ENCODE measurements at regions not wholly inside any gene's neighbourhood (a gene's known extent, or its start where the extent isn't known, plus 50 kb on each side); places are given as distances from the start of the nearest gene placed in this dataset.
A peak's percentile ranks its signal among the peaks of the same experiment; 100 is the strongest.

DNA sequence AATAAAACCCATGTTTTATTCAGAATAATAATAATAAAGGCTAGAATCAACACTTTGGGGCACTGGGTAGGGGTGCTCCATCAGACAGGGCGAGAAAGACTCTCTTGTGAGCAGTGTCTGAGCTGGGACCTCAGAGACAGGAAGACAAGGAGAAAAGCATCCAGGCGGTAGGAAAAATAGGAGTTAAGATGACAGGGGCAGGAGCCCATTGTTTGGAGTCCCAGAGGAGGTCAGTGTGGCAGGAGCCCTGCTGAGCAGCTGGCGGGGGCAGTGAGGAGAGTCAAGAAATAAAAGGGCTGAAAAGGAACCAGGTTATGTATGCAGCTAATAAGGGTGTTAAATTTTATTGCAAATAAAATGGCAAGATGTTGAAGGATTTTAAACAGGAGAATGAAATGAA, 457.4 kb downstream of the FBXO15 start:
- peaks cover 4% of the 10 kb centered on the region for H3K27me3 ChIP-seq
- no peaks in the 10 kb centered on the region for H4K20me1 ChIP-seq (ENCODE audit: insufficient read depth, poor library complexity, severe bottlenecking)
- TF ChIP-seq, protein P1, sequence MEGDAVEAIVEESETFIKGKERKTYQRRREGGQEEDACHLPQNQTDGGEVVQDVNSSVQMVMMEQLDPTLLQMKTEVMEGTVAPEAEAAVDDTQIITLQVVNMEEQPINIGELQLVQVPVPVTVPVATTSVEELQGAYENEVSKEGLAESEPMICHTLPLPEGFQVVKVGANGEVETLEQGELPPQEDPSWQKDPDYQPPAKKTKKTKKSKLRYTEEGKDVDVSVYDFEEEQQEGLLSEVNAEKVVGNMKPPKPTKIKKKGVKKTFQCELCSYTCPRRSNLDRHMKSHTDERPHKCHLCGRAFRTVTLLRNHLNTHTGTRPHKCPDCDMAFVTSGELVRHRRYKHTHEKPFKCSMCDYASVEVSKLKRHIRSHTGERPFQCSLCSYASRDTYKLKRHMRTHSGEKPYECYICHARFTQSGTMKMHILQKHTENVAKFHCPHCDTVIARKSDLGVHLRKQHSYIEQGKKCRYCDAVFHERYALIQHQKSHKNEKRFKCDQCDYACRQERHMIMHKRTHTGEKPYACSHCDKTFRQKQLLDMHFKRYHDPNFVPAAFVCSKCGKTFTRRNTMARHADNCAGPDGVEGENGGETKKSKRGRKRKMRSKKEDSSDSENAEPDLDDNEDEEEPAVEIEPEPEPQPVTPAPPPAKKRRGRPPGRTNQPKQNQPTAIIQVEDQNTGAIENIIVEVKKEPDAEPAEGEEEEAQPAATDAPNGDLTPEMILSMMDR (IDR thresholded peaks at IDR 0.05; ENCODE audit: poor library complexity): no peak
- no peak for TF ChIP-seq EZH2 (IDR thresholded peaks at IDR 0.05; ENCODE audit: borderline replicate concordance)
- TF ChIP-seq EZH2phosphoT487 (IDR thresholded peaks at IDR 0.05; ENCODE audit: low read depth, severe bottlenecking, unreplicated experiment): no peak
- H2AFZ ChIP-seq: no peak overlapping the region
- DNase-seq (ENCODE audit: low spot score): no peak
- no peaks in the 10 kb centered on the region for H3K9me2 ChIP-seq (replicated peaks; ENCODE audit: insufficient read depth)
- no peaks in the 10 kb centered on the region for H3K9me3 ChIP-seq (ENCODE audit: low read depth)
- H3K4me2 ChIP-seq: no peak overlapping the region
- no peak overlapping the region for H3K27ac ChIP-seq
- no peak overlapping the region for H3K4me3 ChIP-seq
- H3K4me1 ChIP-seq (ENCODE audit: insufficient read depth): no peaks in the 10 kb centered on the region
- 50% methylated on average over 3 of the region's 3 CpGs for WGBS (ENCODE audit: low lambda C conversion rate, missing lambda C conversion rate)
- H3K79me2 ChIP-seq: no peaks in the 10 kb centered on the region
- H3K36me3 ChIP-seq (replicated peaks; ENCODE audit: insufficient read depth, low read depth): no peaks in the 10 kb centered on the region

DNA sequence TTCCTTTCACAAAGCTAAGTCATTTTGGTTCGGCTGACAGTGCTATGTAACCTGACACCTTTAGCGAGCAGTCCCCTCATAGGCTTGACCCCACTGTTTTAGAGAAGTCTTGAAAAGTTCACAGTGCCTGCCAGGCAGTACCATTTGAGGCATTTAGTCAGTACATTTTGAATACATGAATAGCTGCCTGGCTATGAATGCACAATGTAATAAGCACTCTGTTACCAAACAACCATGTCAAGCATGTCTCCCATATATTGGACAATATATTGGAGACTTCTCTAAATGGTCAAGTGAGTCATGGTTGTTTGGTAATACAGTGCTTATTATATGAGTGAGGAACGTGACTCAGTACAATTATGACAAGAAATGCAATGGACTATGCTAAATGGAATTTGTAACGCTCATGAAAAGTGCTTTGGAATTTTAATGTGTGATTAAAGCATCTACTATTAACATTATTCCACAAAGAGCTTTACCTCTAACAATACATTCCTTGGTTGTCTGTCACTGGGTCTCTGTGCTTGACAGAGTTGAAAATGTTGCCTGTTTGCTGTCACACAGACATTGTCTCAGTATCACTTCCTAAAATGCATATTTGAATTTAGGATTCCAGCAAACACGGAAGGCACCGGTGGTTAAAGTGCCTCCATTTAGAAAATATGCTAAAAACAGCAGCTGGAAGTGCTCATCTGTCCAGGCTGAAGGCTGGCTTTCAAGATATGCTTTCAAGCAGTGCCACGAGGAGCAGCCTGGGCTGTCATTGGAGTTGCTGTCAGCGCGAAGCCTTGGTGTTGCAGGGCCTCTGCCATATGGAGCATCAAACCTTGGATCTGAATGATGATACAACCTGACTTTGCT, 458.6 kb downstream of the FBXO15 start:
- Histone ChIP-seq H3K36me3 (replicated peaks; ENCODE audit: insufficient read depth, low read depth) (no peaks in the 10 kb centered on the region), H3K9me2 (replicated peaks; ENCODE audit: insufficient read depth) (no peaks in the 10 kb centered on the region), H3K4me2 (no peak overlapping the region), H4K20me1 (ENCODE audit: insufficient read depth, poor library complexity, severe bottlenecking) (no peaks in the 10 kb centered on the region), H3K27ac (no peak overlapping the region), H3K9me3 (ENCODE audit: low read depth) (no peaks in the 10 kb centered on the region), H3K4me3 (no peak overlapping the region), H2AFZ (peak overlapping the region; percentile 23), H3K4me1 (ENCODE audit: insufficient read depth) (no peaks in the 10 kb centered on the region), H3K27me3 (peaks cover 4% of the 10 kb centered on the region), H3K79me2 (no peaks in the 10 kb centered on the region)
- no peak for DNase-seq (ENCODE audit: low spot score)
- TF ChIP-seq, protein P1 (IDR thresholded peaks at IDR 0.05; ENCODE audit: poor library complexity): no peak
- no peak for TF ChIP-seq EZH2 (IDR thresholded peaks at IDR 0.05; ENCODE audit: borderline replicate concordance)
- no peak for TF ChIP-seq EZH2phosphoT487 (IDR thresholded peaks at IDR 0.05; ENCODE audit: low read depth, severe bottlenecking, unreplicated experiment)
- 44% methylated on average over 9 of the region's 9 CpGs for WGBS (ENCODE audit: low lambda C conversion rate, missing lambda C conversion rate)

DNA sequence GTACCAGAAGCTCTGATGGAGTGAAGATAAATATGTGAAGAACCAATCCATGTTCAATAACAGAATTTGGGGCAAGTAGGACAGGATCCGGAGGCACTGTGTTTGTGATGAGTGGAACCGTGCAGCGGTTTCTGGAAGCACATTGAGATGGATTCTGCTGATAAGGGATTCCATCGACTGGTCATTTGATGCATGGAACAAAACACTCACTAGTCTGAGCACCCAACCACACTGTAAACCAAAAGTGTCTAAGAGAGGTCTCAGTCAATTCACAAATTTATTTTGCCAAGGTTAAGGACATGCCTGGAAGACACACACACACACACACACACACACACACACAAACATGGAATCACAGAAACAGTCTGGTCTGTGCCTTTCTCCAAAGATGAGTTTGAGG, 459.5 kb downstream of the FBXO15 start:
- H3K27ac ChIP-seq: no peak overlapping the region
- no peaks in the 10 kb centered on the region for H4K20me1 ChIP-seq (ENCODE audit: insufficient read depth, poor library complexity, severe bottlenecking)
- no peaks in the 10 kb centered on the region for H3K79me2 ChIP-seq
- 57% methylated on average over 4 of the region's 4 CpGs for WGBS (ENCODE audit: low lambda C conversion rate, missing lambda C conversion rate)
- no peak overlapping the region for H3K4me2 ChIP-seq
- no peak for DNase-seq (ENCODE audit: low spot score)
- H3K4me1 ChIP-seq (ENCODE audit: insufficient read depth): no peaks in the 10 kb centered on the region
- no peaks in the 10 kb centered on the region for H3K9me2 ChIP-seq (replicated peaks; ENCODE audit: insufficient read depth)
- TF ChIP-seq, protein P1 (IDR thresholded peaks at IDR 0.05; ENCODE audit: poor library complexity): no peak
- TF ChIP-seq EZH2phosphoT487 (IDR thresholded peaks at IDR 0.05; ENCODE audit: low read depth, severe bottlenecking, unreplicated experiment): no peak
- no peak for TF ChIP-seq EZH2 (IDR thresholded peaks at IDR 0.05; ENCODE audit: borderline replicate concordance)
- H3K27me3 ChIP-seq: peaks cover 4% of the 10 kb centered on the region
- no peaks in the 10 kb centered on the region for H3K36me3 ChIP-seq (replicated peaks; ENCODE audit: insufficient read depth, low read depth)
- no peaks in the 10 kb centered on the region for H3K9me3 ChIP-seq (ENCODE audit: low read depth)
- no peak overlapping the region for H2AFZ ChIP-seq
- H3K4me3 ChIP-seq: no peak overlapping the region

Data from hepatocyte (in vitro differentiated cells).